GM12878 (cell line): ENCODE measurements at regions not wholly inside any gene's neighbourhood (a gene's known extent, or its start where the extent isn't known, plus 50 kb on each side); places are given as distances from the start of the nearest gene placed in this dataset.

ENCODE experiments used
- ATAC-seq: fragments of 200-7000 bp; cut with Tn5 transposase; 3 replicates; pipeline ENCODE4 v1.9.1; 2020; ENCODE audit warnings: mild to moderate bottlenecking, moderate library complexity
- BruUV-seq: library from RNA; stranded (reverse); fragments of 400-500 nt; replicated peaks from 2 replicates; lab custom pipeline; 2021; lab: Mats Ljungman, UMichigan
- CTCF ChIA-PET: fragments of 300-600 bp; sonication (Branson Sonifier 250); formaldehyde crosslinking; extraction: SDS; loops from one replicate; lab custom pipeline; 2021; ENCODE audit warnings: inconsistent platforms; lab: Yijun Ruan, JAX
- POLR2A ChIA-PET: fragments of 350-600 bp; formaldehyde crosslinking; extraction: SDS; loops from one replicate; lab custom pipeline; 2021; ENCODE audit warnings: inconsistent platforms; lab: Charles Lee
- RAD21 ChIA-PET: fragments of 300-600 bp; sonication (Branson Sonifier 250); formaldehyde crosslinking; loops from one replicate; lab custom pipeline; 2023; ENCODE audit warnings: antibody characterized with exemption; ENCODE audit not compliant: unreplicated experiment; lab: Charles Lee
- SMC1A ChIA-PET: fragments of 300-600 bp; sonication (Branson Sonifier 250); formaldehyde crosslinking; loops from one replicate; lab custom pipeline; 2023; ENCODE audit not compliant: unreplicated experiment, uncharacterized antibody; lab: Charles Lee
- DNase-seq: peaks from one replicate; pipeline ENCODE4 v3.0.0-alpha.2; 2011; ENCODE audit warnings: low read depth, low spot score
- FAIRE-seq: peaks from 3 replicates; lab custom pipeline; 2011; peaks lifted over from hg19 to GRCh38; lab: Jason Lieb, UNC
- H2AFZ ChIP-seq: 2 replicates; pipeline ENCODE4 v1.6.0; 2011; ENCODE audit warnings: low read depth, low read length, control low read depth; ENCODE audit not compliant: control insufficient read depth
- H3K27ac ChIP-seq: 2 replicates; pipeline ENCODE4 v1.5.1; 2011; ENCODE audit warnings: control low read depth; ENCODE audit not compliant: control insufficient read depth, insufficient read depth
- H3K27me3 ChIP-seq, 2 experiments: replicated peaks in 1 of 2; 2 replicates each; pipeline versions ENCODE4 v1.6.0 to v1.6.1; 2011; ENCODE audit warnings: low read length in 1 of 2; ENCODE audit not compliant: control insufficient read depth in 2 of 2, insufficient read depth in 2 of 2
- H3K36me3 ChIP-seq, 2 experiments: 2 replicates each; pipeline ENCODE4 v1.5.1; 2011; ENCODE audit warnings: low read length in 1 of 2; ENCODE audit not compliant: control insufficient read depth in 2 of 2, insufficient read depth in 2 of 2
- H3K4me1 ChIP-seq: 2 replicates; pipeline ENCODE4 v1.6.1; 2011; ENCODE audit warnings: mild to moderate bottlenecking, low read length, moderate library complexity, mixed read lengths; ENCODE audit not compliant: control insufficient read depth, insufficient read depth
- H3K4me2 ChIP-seq: 2 replicates; pipeline ENCODE4 v1.6.0; 2011; ENCODE audit warnings: control low read depth; ENCODE audit not compliant: control insufficient read depth, insufficient read depth
- H3K4me3 ChIP-seq: fragments of 200-600 bp; sonication (generic); 2 replicates; pipeline ENCODE4 v1.5.1; 2016
- H3K79me2 ChIP-seq: 2 replicates; pipeline ENCODE4 v1.6.0; 2011; ENCODE audit warnings: low read length; ENCODE audit not compliant: control insufficient read depth, insufficient read depth
- H3K9ac ChIP-seq: 2 replicates; pipeline ENCODE4 v1.8.0; 2011; ENCODE audit warnings: low read length, control low read depth, mixed read lengths; ENCODE audit not compliant: control insufficient read depth, insufficient read depth
- H3K9me3 ChIP-seq: replicated peaks from 3 replicates; pipeline ENCODE4 v1.5.1; 2011; ENCODE audit warnings: mild to moderate bottlenecking, low read length; ENCODE audit not compliant: control insufficient read depth, insufficient read depth
- H4K20me1 ChIP-seq: 2 replicates; pipeline ENCODE4 v1.6.0; 2011; ENCODE audit not compliant: control insufficient read depth, insufficient read depth
- BHLHE40 ChIP-seq, 2 experiments: fragments of 450-650 bp in 1 of 2; IDR thresholded peaks; 2 replicates each; pipeline ENCODE4 v1.6.1; 2011 to 2017; ENCODE audit warnings: low read depth in 2 of 2, borderline replicate concordance in 1 of 2, improper control_type of control experiment in 1 of 2, low read length in 1 of 2, mild to moderate bottlenecking in 1 of 2
- BRCA1 ChIP-seq: IDR thresholded peaks from 2 replicates; pipeline ENCODE4 v1.6.1; 2011; ENCODE audit warnings: low read depth, low read length, improper control_type of control experiment
- CBFB ChIP-seq: IDR thresholded peaks from 2 replicates; pipeline ENCODE4 v1.6.1; 2016; ENCODE audit warnings: antibody characterized with exemption, low read depth
- JUNB ChIP-seq: IDR thresholded peaks from 2 replicates; pipeline ENCODE4 v1.6.1; 2016; ENCODE audit warnings: antibody characterized with exemption, mild to moderate bottlenecking
- KAT2A ChIP-seq: conservative IDR thresholded peaks from 2 replicates; pipeline ENCODE4 v1.6.1; 2011; ENCODE audit warnings: low read depth, low read length; ENCODE audit not compliant: control insufficient read depth
- KDM1A ChIP-seq: fragments of 200-600 bp; sonication (generic); IDR thresholded peaks from 2 replicates; pipeline ENCODE4 v1.6.1; 2016; ENCODE audit warnings: borderline replicate concordance
- NFXL1 ChIP-seq: fragments of 450-650 bp; IDR thresholded peaks from 2 replicates; pipeline ENCODE4 v1.6.1; 2017; ENCODE audit warnings: antibody characterized with exemption, mild to moderate bottlenecking, borderline replicate concordance
- POLR2AphosphoS2 ChIP-seq: IDR thresholded peaks from 2 replicates; pipeline ENCODE4 v1.6.1; 2011; ENCODE audit warnings: low read depth, mild to moderate bottlenecking, low read length, improper control_type of control experiment, moderate library complexity
- RELA ChIP-seq: fragments of 450-650 bp; IDR thresholded peaks from 2 replicates; pipeline ENCODE4 v1.8.0; 2014; ENCODE audit warnings: borderline replicate concordance; ENCODE audit not compliant: partially characterized antibody
- TARDBP ChIP-seq: IDR thresholded peaks from 2 replicates; pipeline ENCODE4 v1.6.1; 2016; ENCODE audit warnings: borderline replicate concordance
- USF2 ChIP-seq: IDR thresholded peaks from 2 replicates; pipeline ENCODE4 v1.6.1; 2011; ENCODE audit warnings: low read depth, low read length, improper control_type of control experiment, borderline replicate concordance
- WGBS: methylation state at CpG from one replicate; pipeline ENCODE4 v1.1.6; 2016; ENCODE audit warnings: low lambda C conversion rate; ENCODE audit not compliant: insufficient replicate concordance, insufficient coverage; ENCODE audit errors: missing lambda C conversion rate; 5-methylcytosine and 5-hydroxymethylcytosine counted together
- in situ Hi-C: fragments of 300-500 bp; cut with MboI; formaldehyde crosslinking; loops from 9 replicates; pipeline ENCODE4 v1.14.3; 2018; ENCODE audit warnings: mixed read lengths
- intact Hi-C: fragments of 100-400 bp; cut with micrococcal nuclease; formaldehyde crosslinking; loops from one replicate; pipeline ENCODE4 v1.14.2; 2022; ENCODE audit not compliant: unreplicated experiment
- TF ChIP-seq, protein P1 (sequence below): IDR thresholded peaks from 2 replicates; pipeline ENCODE4 v1.6.1; 2012; ENCODE audit warnings: low read depth, low read length, improper control_type of control experiment

DNA sequence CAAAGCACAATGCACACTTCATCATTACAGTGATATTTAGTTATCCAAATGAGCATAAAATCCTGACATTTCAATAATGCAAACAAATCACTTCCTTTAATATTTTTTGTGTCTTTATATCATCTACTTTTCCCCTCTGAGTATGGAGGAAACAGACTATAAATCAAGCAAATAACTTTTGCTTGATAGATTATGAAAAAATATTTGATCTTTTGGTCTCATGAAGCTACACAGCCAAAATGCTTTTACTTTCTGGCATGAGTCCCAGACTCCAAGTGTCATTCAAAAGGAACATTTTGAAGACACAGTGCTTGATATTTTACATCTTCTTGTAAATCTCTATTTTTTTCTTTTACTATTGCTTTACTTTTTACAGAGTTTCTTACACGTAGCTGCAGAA, 215.3 kb upstream of the ROBO1 start:
- ChIA-PET SMC1A (no interaction called here), CTCF (interaction anchor here (0.7 kb wide), 1 partner anchor 17 kb away, joined by 3 read pairs; no protein-coding TSS in a partner anchor), POLR2A (no interaction called here), RAD21 (no interaction called here)
- 0% methylated on average over 1 of the region's 1 CpG for WGBS
- Histone ChIP-seq H3K9ac (no peak overlapping the region), H3K4me1 (no peaks in the 10 kb centered on the region), H3K36me3 (no peaks in the 10 kb centered on the region), H3K79me2 (no peaks in the 10 kb centered on the region), H3K27ac (no peak overlapping the region), H3K9me3 (no peaks in the 10 kb centered on the region), H3K4me3 (no peak overlapping the region), H4K20me1 (no peaks in the 10 kb centered on the region), H3K4me2 (no peak overlapping the region), H2AFZ (no peak overlapping the region), H3K27me3 (no peaks in the 10 kb centered on the region)
- TF ChIP-seq BHLHE40 (IDR thresholded peaks at IDR 0.05; ENCODE audit: borderline replicate concordance in 1 of 2, low read depth in 2 of 2, low read length in 1 of 2) (no peak), USF2 (no peak), RELA (no peak), JUNB (no peak), POLR2AphosphoS2 (no peak), BRCA1 (no peak), TARDBP (no peak), KDM1A (no peak), NFXL1 (no peak), CBFB (no peak), KAT2A (no peak)
- TF ChIP-seq, protein P1, sequence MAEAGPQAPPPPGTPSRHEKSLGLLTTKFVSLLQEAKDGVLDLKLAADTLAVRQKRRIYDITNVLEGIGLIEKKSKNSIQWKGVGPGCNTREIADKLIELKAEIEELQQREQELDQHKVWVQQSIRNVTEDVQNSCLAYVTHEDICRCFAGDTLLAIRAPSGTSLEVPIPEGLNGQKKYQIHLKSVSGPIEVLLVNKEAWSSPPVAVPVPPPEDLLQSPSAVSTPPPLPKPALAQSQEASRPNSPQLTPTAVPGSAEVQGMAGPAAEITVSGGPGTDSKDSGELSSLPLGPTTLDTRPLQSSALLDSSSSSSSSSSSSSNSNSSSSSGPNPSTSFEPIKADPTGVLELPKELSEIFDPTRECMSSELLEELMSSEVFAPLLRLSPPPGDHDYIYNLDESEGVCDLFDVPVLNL: no peak
- FAIRE-seq (no peak), DNase-seq (no peak), ATAC-seq (no peak)
- intact Hi-C loops: no loop called here
- BruUV-seq: no TSS peak
- in situ Hi-C loops: no loop called here
